ENCODE measurements at regions not wholly inside any gene's neighbourhood (a gene's known extent, or its start where the extent isn't known, plus 50 kb on each side); places are given as distances from the start of the nearest gene placed in this dataset.
"Not testable (repeated sequence)": the region's sequence is repeated elsewhere in the genome, so short reads cannot be mapped to it uniquely, and the experiment has no call there.

DNA sequence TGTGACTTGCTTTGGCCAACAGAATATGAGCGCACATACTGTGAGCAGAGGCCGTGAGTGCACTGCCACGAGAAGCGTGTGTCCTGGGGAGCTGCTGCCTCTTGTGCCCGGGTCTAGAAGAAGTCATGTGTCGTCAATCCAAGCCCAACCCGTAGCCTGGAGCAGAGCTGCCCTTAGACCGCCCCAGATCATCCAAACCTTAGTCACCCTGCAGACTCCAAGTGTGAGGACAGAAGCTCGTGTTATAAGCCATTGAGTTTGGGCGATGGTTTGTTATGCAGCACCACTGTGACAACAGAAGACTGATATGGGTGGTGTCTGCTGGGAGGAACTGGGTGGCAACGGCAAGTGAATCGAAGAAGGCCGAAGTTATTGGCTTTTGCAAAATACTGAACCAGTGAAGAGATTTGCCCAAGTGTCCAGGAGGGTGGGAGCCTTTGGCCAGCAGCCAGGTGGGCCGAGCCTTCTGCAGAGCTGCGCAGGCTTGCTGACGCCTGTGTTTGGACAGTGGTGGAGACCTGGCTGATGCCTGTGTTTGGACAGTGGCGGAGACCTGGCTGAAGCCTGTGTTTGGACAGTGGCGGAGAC is 101.3 kb upstream of the SULF2 start:
- intact Hi-C loops (cut with DNase I) = no loop called here
- TF ChIP-seq POLR2AphosphoS5 (IDR thresholded peaks at IDR 0.05; ENCODE audit: insufficient read depth in 1 of 2, low read depth in 1 of 2) (no peak), POLR2A (IDR thresholded peaks at IDR 0.05) (no peak)
- TF ChIP-seq, protein P1, sequence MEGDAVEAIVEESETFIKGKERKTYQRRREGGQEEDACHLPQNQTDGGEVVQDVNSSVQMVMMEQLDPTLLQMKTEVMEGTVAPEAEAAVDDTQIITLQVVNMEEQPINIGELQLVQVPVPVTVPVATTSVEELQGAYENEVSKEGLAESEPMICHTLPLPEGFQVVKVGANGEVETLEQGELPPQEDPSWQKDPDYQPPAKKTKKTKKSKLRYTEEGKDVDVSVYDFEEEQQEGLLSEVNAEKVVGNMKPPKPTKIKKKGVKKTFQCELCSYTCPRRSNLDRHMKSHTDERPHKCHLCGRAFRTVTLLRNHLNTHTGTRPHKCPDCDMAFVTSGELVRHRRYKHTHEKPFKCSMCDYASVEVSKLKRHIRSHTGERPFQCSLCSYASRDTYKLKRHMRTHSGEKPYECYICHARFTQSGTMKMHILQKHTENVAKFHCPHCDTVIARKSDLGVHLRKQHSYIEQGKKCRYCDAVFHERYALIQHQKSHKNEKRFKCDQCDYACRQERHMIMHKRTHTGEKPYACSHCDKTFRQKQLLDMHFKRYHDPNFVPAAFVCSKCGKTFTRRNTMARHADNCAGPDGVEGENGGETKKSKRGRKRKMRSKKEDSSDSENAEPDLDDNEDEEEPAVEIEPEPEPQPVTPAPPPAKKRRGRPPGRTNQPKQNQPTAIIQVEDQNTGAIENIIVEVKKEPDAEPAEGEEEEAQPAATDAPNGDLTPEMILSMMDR (IDR thresholded peaks at IDR 0.05) = no peak
- Histone ChIP-seq H3K4me3 (no peak overlapping the region), H3K36me3 (no peaks in the 10 kb centered on the region), H3K27ac (no peak overlapping the region), H3K4me1 (no peaks in the 10 kb centered on the region), H3K27me3 (no peaks in the 10 kb centered on the region), H3K9me3 (no peaks in the 10 kb centered on the region)
- DNase-seq (ENCODE audit: extremely low spot score in 2 of 2) = no peak

DNA sequence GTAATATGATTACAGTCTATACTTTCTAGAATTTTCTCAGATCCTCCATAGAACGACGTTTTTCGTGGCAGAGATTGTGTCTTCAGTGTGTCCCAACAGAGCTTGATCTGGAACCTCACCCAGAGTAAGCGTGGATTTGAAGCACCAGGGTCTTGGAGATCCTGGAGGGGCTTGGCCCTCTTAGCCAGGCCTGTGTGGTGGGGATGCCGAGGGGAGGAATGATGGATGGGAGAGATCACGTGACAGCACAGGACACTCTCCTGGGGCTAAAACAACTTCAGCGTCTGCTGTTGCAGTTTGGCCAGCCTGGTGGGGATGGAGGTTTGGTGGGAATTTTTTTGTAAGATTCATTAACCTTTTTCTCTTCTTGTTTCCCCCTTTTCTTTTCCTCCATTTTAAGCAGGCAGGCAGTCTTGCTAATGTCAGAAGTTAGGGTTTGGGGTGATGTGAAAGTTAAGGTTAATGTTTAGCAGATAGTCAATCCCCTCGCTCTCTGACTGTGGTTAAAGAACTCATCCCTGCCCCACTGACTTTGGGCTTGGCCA is 100.7 kb upstream of the SULF2 start:
- DNase-seq (ENCODE audit: extremely low spot score in 2 of 2) = no peak
- no peaks in the 10 kb centered on the region for H3K27me3 ChIP-seq
- intact Hi-C loops (cut with DNase I) = no loop called here
- H3K27ac ChIP-seq = no peak overlapping the region
- no peak overlapping the region for H3K4me3 ChIP-seq
- no peak for TF ChIP-seq POLR2A (IDR thresholded peaks at IDR 0.05)
- no peak for TF ChIP-seq POLR2AphosphoS5 (IDR thresholded peaks at IDR 0.05; ENCODE audit: insufficient read depth in 1 of 2, low read depth in 1 of 2)
- TF ChIP-seq, protein P1 (IDR thresholded peaks at IDR 0.05) = no peak
- no peaks in the 10 kb centered on the region for H3K36me3 ChIP-seq
- H3K4me1 ChIP-seq = no peaks in the 10 kb centered on the region
- no peaks in the 10 kb centered on the region for H3K9me3 ChIP-seq

DNA sequence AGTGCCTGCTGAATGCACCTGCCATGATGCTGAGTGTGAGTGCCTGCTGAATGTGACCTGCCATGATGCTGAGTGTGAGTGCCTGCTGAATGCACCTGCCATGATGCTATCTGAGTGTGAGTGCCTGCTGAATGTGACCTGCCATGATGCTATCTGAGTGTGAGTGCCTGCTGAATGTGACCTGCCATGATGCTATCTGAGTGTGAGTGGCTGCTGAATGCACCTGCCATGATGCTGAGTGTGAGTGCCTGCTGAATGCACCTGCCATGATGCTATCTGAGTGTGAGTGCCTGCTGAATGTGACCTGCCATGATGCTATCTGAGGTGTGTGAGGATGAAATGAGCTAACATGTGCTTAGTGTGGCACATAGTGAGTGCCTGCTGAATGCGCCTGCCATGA is 98.7 kb upstream of the SULF2 start:
- H3K36me3 ChIP-seq; H3K9me3 ChIP-seq; intact Hi-C loops (cut with DNase I); DNase-seq (ENCODE audit: extremely low spot score in 2 of 2); H3K27ac ChIP-seq; H3K4me1 ChIP-seq; H3K4me3 ChIP-seq; H3K27me3 ChIP-seq: not testable (repeated sequence)

DNA sequence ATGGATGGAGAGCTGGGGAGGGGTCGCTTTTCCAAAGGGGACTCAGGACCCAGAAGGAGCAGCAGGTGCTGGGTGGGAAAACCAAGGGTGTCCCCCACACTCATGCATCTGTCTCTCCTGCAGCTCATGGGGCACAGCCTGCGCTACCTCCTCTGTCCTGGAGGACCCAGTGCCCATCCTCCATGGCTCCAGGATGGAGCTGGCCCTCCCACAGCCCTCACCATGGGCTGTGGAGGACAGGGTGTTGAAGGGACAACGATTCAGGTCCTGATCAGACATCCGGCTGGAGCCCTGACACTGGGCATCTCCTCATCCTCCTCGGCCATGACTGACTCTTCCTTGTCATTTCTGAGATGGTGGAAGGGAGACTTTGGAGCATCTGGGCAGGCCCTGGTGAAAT is 97.9 kb upstream of the SULF2 start:
- H3K36me3 ChIP-seq = no peaks in the 10 kb centered on the region
- TF ChIP-seq, protein P1 (IDR thresholded peaks at IDR 0.05) = no peak
- TF ChIP-seq POLR2AphosphoS5 (IDR thresholded peaks at IDR 0.05; ENCODE audit: insufficient read depth in 1 of 2, low read depth in 1 of 2) = no peak
- TF ChIP-seq POLR2A (IDR thresholded peaks at IDR 0.05) = no peak
- H3K27me3 ChIP-seq = no peaks in the 10 kb centered on the region
- intact Hi-C loops (cut with DNase I) = no loop called here
- DNase-seq (ENCODE audit: extremely low spot score in 2 of 2) = no peak
- no peaks in the 10 kb centered on the region for H3K4me1 ChIP-seq
- no peaks in the 10 kb centered on the region for H3K9me3 ChIP-seq
- no peak overlapping the region for H3K4me3 ChIP-seq
- H3K27ac ChIP-seq = no peak overlapping the region

DNA sequence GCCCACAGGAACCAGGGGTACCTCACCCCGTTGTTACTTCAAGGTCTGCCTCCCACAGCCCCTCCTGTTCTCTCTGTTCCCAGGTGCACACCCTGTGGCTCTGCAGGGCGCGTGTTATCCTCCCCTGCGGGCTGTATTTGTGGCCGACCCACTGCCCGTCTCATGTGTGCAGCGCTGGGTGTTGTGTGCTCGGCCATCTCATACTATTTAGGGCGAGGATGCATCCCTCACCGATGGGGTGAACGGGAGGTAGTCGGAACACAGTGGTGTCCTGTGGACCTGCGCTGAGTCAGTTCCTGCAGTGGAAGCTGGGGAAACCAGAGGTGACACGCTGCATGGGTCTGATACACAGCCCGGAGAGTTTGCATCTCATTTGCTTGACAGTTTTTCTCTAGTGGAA is 94.5 kb upstream of the SULF2 start:
- no peaks in the 10 kb centered on the region for H3K27me3 ChIP-seq
- no peaks in the 10 kb centered on the region for H3K36me3 ChIP-seq
- H3K9me3 ChIP-seq = no peaks in the 10 kb centered on the region
- no peak overlapping the region for H3K4me3 ChIP-seq
- no peak for DNase-seq (ENCODE audit: extremely low spot score in 2 of 2)
- H3K27ac ChIP-seq = no peak overlapping the region
- intact Hi-C loops (cut with DNase I) = no loop called here
- TF ChIP-seq POLR2AphosphoS5 (IDR thresholded peaks at IDR 0.05; ENCODE audit: insufficient read depth in 1 of 2, low read depth in 1 of 2) (no peak), POLR2A (IDR thresholded peaks at IDR 0.05) (no peak)
- TF ChIP-seq, protein P1 (IDR thresholded peaks at IDR 0.05) = no peak
- no peaks in the 10 kb centered on the region for H3K4me1 ChIP-seq
